Tibial nerve (tissue), 4 donors: ENCODE measurements at regions not wholly inside any gene's neighbourhood (a gene's known extent, or its start where the extent isn't known, plus 50 kb on each side); places are given as distances from the start of the nearest gene placed in this dataset.

Experiments used
- EP300 ChIP-seq, 2 donors: sonication (generic); formaldehyde crosslinking; IDR thresholded peaks; one replicate each; pipeline ENCODE4 v1.6.1; 2017; ENCODE audit warnings: antibody characterized with exemption in 2 of 2, mild to moderate bottlenecking in 1 of 2
- POLR2A ChIP-seq, 2 donors: fragments of 450-650 bp; IDR thresholded peaks; one replicate each; pipeline ENCODE4 v1.6.1; 2017; ENCODE audit warnings: antibody characterized with exemption in 2 of 2, mild to moderate bottlenecking in 2 of 2, moderate library complexity in 2 of 2
- TF ChIP-seq, protein P1 (sequence below), 5 experiments: fragments of 200-600 bp in 3 of 5; fragments of 450-650 bp in 2 of 5; sonication (generic) in 3 of 5; IDR thresholded peaks; one replicate each; pipeline ENCODE4 v1.5.1; 2016 to 2019; ENCODE audit warnings: antibody characterized with exemption in 5 of 5, mild to moderate bottlenecking in 3 of 5, moderate library complexity in 2 of 5

DNA sequence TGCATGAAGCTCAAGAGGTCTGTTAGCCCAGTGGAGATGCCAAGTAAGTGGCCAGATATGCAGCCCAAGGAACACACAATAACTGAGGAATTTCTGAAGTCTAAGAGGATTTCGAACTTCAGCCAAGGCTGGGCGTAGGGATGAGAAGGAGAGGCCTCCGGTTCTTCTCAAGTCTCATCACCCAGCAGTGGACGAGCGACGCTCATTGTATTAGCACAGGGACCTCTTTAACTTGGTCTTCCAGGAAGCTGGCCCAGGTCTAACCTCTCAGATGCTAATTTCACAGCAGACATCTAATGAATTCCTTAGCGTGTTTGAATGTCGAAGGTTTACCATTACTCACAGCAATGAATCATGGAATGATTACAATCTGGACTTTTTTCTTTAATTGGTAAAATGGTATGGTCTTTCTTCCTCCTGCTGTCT is 85.0 kb downstream of the HES1 start:
- TF ChIP-seq, protein P1, sequence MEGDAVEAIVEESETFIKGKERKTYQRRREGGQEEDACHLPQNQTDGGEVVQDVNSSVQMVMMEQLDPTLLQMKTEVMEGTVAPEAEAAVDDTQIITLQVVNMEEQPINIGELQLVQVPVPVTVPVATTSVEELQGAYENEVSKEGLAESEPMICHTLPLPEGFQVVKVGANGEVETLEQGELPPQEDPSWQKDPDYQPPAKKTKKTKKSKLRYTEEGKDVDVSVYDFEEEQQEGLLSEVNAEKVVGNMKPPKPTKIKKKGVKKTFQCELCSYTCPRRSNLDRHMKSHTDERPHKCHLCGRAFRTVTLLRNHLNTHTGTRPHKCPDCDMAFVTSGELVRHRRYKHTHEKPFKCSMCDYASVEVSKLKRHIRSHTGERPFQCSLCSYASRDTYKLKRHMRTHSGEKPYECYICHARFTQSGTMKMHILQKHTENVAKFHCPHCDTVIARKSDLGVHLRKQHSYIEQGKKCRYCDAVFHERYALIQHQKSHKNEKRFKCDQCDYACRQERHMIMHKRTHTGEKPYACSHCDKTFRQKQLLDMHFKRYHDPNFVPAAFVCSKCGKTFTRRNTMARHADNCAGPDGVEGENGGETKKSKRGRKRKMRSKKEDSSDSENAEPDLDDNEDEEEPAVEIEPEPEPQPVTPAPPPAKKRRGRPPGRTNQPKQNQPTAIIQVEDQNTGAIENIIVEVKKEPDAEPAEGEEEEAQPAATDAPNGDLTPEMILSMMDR (IDR thresholded peaks at IDR 0.05), result no peak
- no peak for TF ChIP-seq POLR2A (IDR thresholded peaks at IDR 0.05)
- TF ChIP-seq EP300 (IDR thresholded peaks at IDR 0.05), result no peak
